Transverse colon (tissue), 4 donors: ENCODE measurements at regions not wholly inside any gene's neighbourhood (a gene's known extent, or its start where the extent isn't known, plus 50 kb on each side); places are given as distances from the start of the nearest gene placed in this dataset.

ENCODE experiments used
- DNase-seq: peaks from one replicate; pipeline ENCODE4 v3.0.0-alpha.2; 2019
- H3K27ac ChIP-seq, 4 donors: fragments of 200-600 bp; sonication (generic); 2 replicates each; pipeline ENCODE4 v1.5.1; 2016 to 2018; ENCODE audit warnings: inconsistent platforms in 4 of 4
- H3K27me3 ChIP-seq: fragments of 200-600 bp; sonication (generic); 2 replicates; pipeline ENCODE4 v1.5.1; 2017; ENCODE audit warnings: inconsistent platforms
- H3K36me3 ChIP-seq, 4 donors: fragments of 200-600 bp; sonication (generic); 2 replicates each; pipeline ENCODE4 v1.5.1; 2017 to 2019; ENCODE audit warnings: inconsistent platforms in 4 of 4
- H3K4me1 ChIP-seq, 4 donors: fragments of 200-600 bp; sonication (generic); 2 replicates each; pipeline ENCODE4 v1.5.1; 2017 to 2020; ENCODE audit warnings: inconsistent platforms in 4 of 4
- H3K4me3 ChIP-seq, 4 donors: fragments of 200-600 bp; sonication (generic); 1 replicate in 1 of 4; 2 replicates in 3 of 4; pipeline versions ENCODE4 v1.5.1 to v1.6.1; 2017 to 2019; ENCODE audit warnings: inconsistent platforms in 4 of 4
- H3K9me3 ChIP-seq, 2 donors: fragments of 200-600 bp; sonication (generic); 2 replicates each; pipeline ENCODE4 v1.5.1; 2017 to 2019; ENCODE audit warnings: inconsistent platforms in 2 of 2
- CTCF ChIP-seq, 5 experiments: fragments of 200-600 bp in 3 of 5; fragments of 450-650 bp in 2 of 5; sonication (generic) in 3 of 5; IDR thresholded peaks; 1 replicate in 2 of 5; 2 replicates in 3 of 5; pipeline ENCODE4 v1.5.1; 2016 to 2017; ENCODE audit warnings: antibody characterized with exemption in 5 of 5, inconsistent platforms in 3 of 5, mild to moderate bottlenecking in 2 of 5, moderate library complexity in 1 of 5
- EP300 ChIP-seq: sonication (generic); formaldehyde crosslinking; IDR thresholded peaks from one replicate; pipeline ENCODE4 v1.6.1; 2017; ENCODE audit warnings: antibody characterized with exemption, low read depth
- POLR2A ChIP-seq: fragments of 450-650 bp; IDR thresholded peaks from one replicate; pipeline ENCODE4 v1.6.1; 2016; ENCODE audit warnings: antibody characterized with exemption, mild to moderate bottlenecking, moderate library complexity
- POLR2AphosphoS5 ChIP-seq, 3 donors: sonication (generic); formaldehyde crosslinking; IDR thresholded peaks; one replicate each; pipeline ENCODE4 v1.6.1; 2016; ENCODE audit warnings: antibody characterized with exemption in 3 of 3
- WGBS, 2 donors: methylation state at CpG; one replicate each; pipeline ENCODE4 v1.1.5; 2018; ENCODE audit warnings: low coverage in 1 of 2; 5-methylcytosine and 5-hydroxymethylcytosine counted together
- in situ Hi-C, 4 donors: fragments of 200-750 bp; cut with MboI; loops; one replicate each; pipeline versions ENCODE4 v1.15.0 to v1.15.1; 2017; ENCODE audit warnings: low sequenced_read_pairs in 3 of 4, low pct_ligation_motif_present in 1 of 4, low pct_unique_long_range_greater_than_20kb in 1 of 4
- intact Hi-C: fragments of 100-400 bp; cut with DNase I; formaldehyde crosslinking; loops from one replicate; pipeline ENCODE4 v1.15.1; 2023; ENCODE audit warnings: low total_unique reads

DNA sequence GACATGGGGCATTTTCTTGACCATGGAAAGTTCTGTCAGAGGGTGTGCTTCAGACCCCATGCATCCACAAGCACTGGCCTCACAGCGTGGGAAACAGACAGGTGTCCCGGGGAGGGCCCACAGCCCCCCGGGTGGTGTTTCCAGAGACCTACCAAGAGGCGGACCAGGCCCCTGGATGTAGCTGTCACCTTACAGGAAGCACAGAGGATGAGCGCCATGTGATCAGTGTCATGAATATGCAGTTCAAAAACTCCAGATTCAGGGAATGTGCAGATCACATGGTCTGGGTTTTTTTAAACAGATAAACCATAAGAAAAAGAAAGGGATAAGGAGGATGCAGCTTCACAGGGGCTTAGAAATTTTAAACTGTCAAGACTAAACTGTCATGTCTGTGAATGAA lies 61.0 kb upstream of the SPATA13 start:
- Histone ChIP-seq H3K27me3 (no peaks in the 10 kb centered on the region), H3K36me3 (no peaks in the 10 kb centered on the region), H3K4me3 (no peak overlapping the region), H3K27ac (no peak overlapping the region), H3K9me3 (no peaks in the 10 kb centered on the region), H3K4me1 (peaks cover 0 to 10% (median 0%) of the 10 kb centered on the region in 4 donors)
- WGBS, 2 donors = 79 to 92% methylated on average over 5 of the region's 5 CpGs
- TF ChIP-seq POLR2A (no peak), EP300 (no peak), CTCF (IDR thresholded peaks at IDR 0.05) (no peak), POLR2AphosphoS5 (IDR thresholded peaks at IDR 0.05) (no peak)
- DNase-seq = no peak
- in situ Hi-C loops = no loop called here
- intact Hi-C loops = no loop called here

- Histone ChIP-seq H3K27ac (no peak overlapping the region), H3K9me3 (no peaks in the 10 kb centered on the region), H3K27me3 (no peaks in the 10 kb centered on the region), H3K36me3 (no peaks in the 10 kb centered on the region), H3K4me1 (peaks cover 0 to 10% (median 0%) of the 10 kb centered on the region in 4 donors), H3K4me3 (no peak overlapping the region)
- in situ Hi-C loops = no loop called here
- 51 to 55% methylated on average over 3 of the region's 3 CpGs for WGBS, 2 donors
- intact Hi-C loops = no loop called here
- no peak for DNase-seq
- no peak for TF ChIP-seq CTCF (IDR thresholded peaks at IDR 0.05)
- TF ChIP-seq POLR2AphosphoS5 (IDR thresholded peaks at IDR 0.05) = no peak
- TF ChIP-seq EP300 = no peak
- TF ChIP-seq POLR2A = no peak
Observed at GRCh38 chr13:24100188-24100587, 60.3 kb upstream of the SPATA13 start.

DNA sequence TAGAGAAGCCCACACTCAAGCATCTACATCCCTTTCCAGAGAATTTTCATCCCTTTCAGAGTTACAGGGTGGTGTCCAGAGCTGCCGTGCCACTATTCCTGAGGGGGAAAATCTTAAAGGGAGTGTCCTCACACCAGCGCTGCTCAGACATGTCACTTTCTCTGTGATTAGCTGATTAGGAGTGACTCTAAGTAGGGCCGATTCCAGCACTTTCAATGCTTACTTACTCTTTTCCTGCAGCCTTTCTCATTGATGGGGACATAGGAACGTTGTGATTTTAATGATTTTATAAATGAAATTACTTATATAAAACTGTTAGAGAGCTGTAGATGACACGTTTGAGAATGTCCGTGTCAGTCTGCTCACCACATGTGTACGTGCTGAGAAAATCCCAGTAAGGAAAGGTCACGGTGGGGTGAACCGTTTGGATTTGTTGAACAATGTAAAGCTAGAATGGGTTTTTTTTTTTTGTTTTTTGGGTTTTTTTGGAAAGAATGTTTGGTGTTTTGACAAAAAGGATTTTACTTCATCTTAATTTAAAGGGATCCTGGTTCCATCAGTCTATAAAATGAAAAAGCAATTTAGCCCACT lies 56.6 kb upstream of the SPATA13 start:
- Histone ChIP-seq H3K27me3 (no peaks in the 10 kb centered on the region), H3K36me3 (no peaks in the 10 kb centered on the region), H3K9me3 (no peaks in the 10 kb centered on the region), H3K27ac (no peak overlapping the region), H3K4me3 (no peak overlapping the region), H3K4me1 (peaks cover 0 to 10% (median 0%) of the 10 kb centered on the region in 4 donors)
- intact Hi-C loops = no loop called here
- in situ Hi-C loops = no loop called here
- WGBS, 2 donors = 70 to 78% methylated on average over 9 of the region's 9 CpGs
- DNase-seq = no peak
- TF ChIP-seq POLR2AphosphoS5 (IDR thresholded peaks at IDR 0.05) = no peak
- no peak for TF ChIP-seq POLR2A
- no peak for TF ChIP-seq CTCF (IDR thresholded peaks at IDR 0.05)
- no peak for TF ChIP-seq EP300

DNA sequence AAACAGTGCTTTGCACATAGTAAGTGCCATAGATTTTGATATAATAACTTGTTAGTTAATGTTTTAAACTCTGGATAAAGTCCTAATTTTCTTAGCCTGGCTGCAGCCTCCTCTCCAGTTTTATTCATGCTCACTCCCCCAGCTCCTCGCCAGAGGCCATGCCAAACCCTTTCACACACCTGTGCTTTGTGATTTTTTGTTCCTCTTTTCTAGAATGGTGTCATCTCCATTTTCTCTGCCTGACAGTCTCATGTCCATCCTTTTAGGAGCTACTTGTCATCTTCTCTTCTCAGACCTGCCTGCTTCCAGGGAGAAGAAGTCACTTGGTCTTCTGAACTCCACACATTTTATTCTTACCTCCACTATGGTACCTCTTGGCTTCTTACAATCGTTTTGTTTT lies 55.8 kb upstream of the SPATA13 start:
- DNase-seq = no peak
- no peak overlapping the region for H3K27ac ChIP-seq
- peaks cover 0 to 10% (median 0%) of the 10 kb centered on the region in 4 donors for H3K4me1 ChIP-seq
- no peak overlapping the region for H3K4me3 ChIP-seq
- TF ChIP-seq POLR2A = no peak
- no peak for TF ChIP-seq EP300
- no peak for TF ChIP-seq POLR2AphosphoS5 (IDR thresholded peaks at IDR 0.05)
- no peak for TF ChIP-seq CTCF (IDR thresholded peaks at IDR 0.05)
- 65 to 69% methylated on average over 2 of the region's 2 CpGs for WGBS, 2 donors
- H3K36me3 ChIP-seq = no peaks in the 10 kb centered on the region
- intact Hi-C loops = no loop called here
- H3K27me3 ChIP-seq = no peaks in the 10 kb centered on the region
- H3K9me3 ChIP-seq = no peaks in the 10 kb centered on the region
- in situ Hi-C loops = no loop called here
